ENCODE measurements at regions not wholly inside any gene's neighbourhood (a gene's known extent, or its start where the extent isn't known, plus 50 kb on each side); places are given as distances from the start of the nearest gene placed in this dataset.

DNA sequence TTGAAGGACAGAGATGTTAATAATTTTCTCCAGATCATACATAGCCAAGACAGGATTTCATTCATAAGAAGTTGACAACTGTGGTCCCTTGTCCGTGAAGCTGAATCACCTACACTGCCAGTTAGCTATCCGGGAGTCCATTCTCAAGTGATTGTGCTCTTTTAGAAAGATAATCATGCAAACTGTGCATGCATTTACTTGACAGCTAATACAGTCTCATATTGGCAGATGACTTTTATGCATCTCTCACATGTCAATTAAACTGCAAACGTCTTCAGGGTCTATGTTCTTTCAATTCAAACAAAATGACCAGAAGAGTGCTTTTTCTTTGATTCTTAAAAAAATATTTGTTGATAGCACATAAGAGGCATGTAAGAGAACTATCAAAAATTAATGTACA lies 1572.9 kb downstream of the C4orf33 start:
- TF ChIP-seq, protein P1, sequence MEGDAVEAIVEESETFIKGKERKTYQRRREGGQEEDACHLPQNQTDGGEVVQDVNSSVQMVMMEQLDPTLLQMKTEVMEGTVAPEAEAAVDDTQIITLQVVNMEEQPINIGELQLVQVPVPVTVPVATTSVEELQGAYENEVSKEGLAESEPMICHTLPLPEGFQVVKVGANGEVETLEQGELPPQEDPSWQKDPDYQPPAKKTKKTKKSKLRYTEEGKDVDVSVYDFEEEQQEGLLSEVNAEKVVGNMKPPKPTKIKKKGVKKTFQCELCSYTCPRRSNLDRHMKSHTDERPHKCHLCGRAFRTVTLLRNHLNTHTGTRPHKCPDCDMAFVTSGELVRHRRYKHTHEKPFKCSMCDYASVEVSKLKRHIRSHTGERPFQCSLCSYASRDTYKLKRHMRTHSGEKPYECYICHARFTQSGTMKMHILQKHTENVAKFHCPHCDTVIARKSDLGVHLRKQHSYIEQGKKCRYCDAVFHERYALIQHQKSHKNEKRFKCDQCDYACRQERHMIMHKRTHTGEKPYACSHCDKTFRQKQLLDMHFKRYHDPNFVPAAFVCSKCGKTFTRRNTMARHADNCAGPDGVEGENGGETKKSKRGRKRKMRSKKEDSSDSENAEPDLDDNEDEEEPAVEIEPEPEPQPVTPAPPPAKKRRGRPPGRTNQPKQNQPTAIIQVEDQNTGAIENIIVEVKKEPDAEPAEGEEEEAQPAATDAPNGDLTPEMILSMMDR (IDR thresholded peaks at IDR 0.05) = no peak
- no peak for TF ChIP-seq POLR2AphosphoS5 (IDR thresholded peaks at IDR 0.05)
- no peak for TF ChIP-seq POLR2A (IDR thresholded peaks at IDR 0.05)
